ENCODE measurements at regions not wholly inside any gene's neighbourhood (a gene's known extent, or its start where the extent isn't known, plus 50 kb on each side); places are given as distances from the start of the nearest gene placed in this dataset.

GRCh38 chr5:124692950-124693349 lies 53.5 kb downstream of the ZNF608 start:
- no peak for DNase-seq

GRCh38 chr5:124692324-124692723 lies 54.1 kb downstream of the ZNF608 start:
- DNase-seq, result no peak

- DNase-seq, result no peak
Observed at GRCh38 chr5:124689653-124690052, 56.8 kb downstream of the ZNF608 start.

DNA sequence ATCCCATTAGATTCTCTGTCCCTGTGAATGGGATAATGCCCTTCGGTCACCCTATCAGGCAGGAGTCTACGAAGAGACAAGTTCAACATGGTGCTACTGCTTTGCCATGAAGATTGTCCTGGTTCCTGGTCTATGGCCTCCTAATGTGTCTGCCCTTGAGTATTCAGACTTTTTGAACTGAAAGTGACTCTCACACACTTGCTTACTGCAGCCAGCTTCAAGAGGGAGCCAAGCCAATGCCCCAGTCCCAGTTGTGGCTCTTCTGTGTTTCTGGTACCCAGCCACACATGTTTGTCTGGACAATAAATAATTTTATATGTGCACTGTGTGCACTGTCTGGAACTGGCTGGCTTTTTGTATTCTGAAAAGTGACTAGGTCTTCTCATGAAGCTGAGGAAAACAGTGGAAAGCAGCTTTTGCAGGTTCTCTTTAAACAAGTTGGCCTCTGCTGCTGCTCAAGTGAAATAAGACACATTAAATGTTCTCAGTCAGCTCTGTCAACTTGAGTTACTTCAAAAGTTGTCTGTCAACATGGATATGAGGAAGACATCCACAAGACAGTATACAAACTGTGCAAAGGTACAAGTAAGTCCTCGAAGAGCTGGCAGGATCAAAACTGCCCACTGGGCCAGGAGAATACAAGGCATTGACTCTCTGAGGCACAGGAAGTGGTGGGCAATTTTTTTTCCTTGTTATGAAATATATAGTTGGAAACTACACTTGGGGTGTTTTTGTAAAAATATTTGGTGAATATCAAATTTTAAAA lies 60.0 kb downstream of the ZNF608 start:
- DNase-seq, result no peak

GRCh38 chr5:124685404-124685930 lies 61.0 kb downstream of the ZNF608 start:
- no peak for DNase-seq

- no peak for DNase-seq
Observed at GRCh38 chr5:124683917-124684555, 62.4 kb downstream of the ZNF608 start.

DNA sequence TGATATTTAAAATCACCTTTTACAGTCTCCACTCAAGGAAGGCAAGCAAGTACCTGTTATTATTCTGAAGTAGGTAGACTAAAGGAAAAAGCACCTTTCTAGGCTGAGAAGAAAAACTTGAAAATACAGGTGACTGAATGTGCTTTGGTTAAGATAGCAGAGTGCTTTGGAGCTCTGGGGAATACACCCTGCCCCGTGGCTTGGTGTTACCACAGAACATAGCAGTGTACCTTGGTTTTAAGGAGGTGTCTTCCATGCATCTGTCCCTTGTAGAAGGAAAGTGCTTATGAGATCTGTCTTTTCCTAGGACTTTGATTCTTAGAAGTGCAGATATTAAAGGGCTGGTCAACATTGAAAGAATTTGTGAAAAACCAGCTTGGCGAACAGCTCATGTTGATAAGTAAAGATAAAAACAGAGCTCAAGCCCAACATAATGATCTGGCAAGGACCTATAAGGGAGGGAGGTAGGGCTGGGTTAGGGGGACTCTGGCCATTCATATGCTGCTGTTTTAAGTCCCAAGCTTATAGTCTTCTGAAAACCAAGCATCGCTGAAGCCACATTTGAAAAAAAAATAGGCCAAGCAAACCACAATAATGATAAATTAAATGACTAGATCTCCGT lies 66.8 kb downstream of the ZNF608 start:
- DNase-seq, result no peak

DNA sequence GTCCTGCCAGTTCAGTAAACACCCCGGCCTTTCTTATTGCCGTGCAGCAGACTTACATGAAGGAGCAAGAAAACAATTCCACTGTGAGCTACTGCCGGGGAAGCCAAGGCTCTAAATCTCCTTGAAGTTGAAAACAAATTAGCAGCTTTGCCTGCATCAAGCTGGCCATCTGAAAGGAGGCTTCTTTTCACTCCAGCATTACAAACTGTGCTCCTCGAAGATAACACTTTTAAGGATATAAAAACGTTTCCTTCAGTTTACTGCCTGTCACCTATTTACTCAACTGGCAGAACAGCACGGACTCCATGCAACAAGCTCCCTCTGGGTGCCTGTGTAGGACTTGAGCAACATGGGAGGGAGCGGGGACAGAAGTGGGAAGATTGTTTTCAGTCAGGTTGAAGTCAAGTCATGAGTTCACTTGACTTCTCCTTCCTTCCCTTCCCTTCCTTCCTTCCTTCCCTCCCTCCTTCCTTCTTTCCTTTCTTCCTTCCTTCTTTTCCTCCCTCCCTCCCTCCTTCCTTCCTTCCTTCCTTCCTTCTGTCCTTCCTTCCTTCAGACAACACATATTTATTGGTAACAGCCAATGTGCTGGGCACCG lies 67.4 kb downstream of the ZNF608 start:
- DNase-seq, result no peak

- DNase-seq, result no peak
Observed at GRCh38 chr5:124678468-124678867, 68.0 kb downstream of the ZNF608 start.

DNA sequence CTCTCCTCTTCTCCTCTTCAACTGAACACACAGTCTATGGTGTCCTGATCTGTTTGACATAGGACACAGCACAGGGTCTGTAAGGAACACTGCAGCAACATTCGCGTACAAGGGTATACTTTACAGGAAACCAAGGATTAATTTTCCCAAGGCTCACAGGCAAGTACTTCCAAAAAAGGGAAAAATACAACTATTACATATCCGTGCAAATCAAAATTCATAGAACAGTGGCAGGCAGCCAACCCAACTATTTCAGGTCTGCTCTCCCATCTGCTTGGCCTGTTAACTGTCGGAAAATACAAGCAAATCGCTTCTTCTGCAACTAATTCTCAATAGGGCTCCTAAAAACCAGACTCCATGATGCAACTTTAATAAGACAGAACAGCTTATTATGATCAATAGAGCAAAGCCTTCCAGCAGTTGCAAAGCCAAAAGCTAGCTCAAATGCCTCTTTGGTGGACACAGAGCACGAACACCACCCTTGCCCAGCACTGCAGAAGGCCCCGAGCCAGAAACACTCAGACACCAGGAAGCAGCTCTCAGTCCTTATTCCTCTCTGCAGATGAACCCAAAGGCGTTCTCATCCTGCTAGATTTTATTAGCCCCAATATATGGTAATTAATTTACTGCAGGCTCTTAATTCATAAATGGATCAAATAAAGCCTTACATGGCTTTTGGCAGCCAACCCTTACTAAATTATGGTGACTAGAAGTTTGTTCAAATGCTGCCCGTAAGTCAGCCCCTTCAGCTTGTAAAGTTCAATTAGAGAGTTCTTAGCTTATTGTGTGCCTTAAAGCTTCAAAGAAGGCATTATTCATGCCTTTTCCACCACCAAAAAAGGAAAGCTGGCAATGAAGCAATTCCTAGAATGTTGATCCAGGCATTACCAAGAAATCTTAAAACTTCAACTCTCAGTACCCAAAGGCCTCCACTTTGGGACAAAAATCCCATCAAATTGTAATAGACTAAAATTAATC lies 68.8 kb downstream of the ZNF608 start:
- DNase-seq, result no peak

DNA sequence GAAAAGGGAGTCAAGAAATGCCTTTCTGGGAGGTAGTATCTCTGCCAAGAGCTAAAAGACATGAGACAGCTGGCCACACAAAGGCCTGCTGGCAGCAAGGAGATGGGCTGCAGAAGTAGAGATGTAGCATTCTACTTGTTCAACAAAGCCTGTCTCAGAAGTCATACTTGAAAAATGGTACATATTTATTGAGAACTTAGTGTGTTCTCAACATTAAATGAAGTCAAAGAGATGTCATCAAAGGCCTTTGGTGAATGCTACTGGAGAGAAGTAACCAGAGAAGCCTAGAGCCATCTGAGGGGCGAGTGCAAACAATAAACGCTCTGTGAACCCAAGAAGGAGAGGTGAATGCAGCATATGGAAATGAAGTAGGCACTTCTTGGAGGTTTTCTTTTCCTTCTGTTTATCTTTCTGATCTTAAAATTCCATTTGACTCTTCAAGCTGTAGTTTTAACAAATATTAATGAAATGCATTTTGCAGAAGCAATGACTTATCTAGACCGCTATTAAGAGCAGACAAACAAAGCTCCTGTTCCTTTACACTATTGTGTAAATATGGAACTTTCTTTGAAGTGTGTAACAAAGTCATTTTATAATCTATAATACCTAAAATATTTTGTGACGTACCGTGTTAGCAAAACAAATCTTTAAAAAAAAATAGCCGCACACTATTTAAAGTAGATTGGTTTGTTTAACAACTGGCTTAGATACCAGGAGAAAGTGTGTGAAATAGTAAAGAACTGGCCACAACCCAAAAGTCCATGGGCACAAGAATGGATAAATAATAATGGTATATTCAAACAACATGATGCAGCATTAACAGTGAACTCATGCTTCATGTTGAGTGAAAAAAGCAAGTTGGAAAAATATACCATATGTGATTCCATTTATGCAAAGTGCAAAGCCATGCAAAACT lies 70.2 kb downstream of the ZNF608 start:
- no peak for DNase-seq

DNA sequence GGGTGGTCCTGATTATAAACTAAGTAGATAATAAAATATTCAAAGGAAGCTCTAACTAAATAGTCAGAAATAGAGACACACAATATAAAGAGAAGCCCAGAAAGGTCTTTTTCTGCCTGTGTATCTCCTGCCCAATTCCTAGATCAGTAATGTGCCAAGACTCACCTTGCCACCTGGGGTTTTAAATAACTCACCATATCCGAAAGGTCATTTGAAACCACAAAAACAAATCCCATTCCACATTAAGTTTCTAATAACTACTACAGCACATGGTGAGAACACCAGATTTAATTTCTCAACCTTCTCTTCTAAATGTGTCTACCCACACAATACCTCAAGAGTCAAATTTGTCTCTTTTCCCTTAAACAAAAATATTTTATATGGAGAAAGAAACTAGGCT lies 75.2 kb downstream of the ZNF608 start:
- no peak for DNase-seq

DNA sequence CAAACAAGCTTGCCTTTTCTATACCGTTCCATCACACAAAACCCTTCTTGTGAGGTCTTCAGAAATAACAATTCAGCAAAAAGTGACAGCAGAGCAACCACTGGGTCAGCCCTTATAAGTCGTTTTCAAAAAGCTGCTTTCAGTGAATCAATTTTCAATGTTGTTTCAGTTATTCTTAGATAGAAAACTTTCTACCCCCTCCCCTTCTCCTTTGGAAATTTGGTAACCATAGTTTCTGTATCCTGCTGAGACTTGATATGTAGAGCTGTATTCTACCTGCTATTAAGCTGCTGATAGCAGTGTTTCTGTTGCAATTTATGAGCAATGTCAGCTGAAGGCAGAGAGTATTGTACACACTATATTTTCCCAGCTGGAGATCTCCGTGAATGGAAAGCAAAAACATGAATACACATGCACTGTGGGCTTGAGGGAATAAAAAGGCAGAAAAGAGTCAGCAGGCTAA lies 75.7 kb downstream of the ZNF608 start:
- no peak for DNase-seq

DNA sequence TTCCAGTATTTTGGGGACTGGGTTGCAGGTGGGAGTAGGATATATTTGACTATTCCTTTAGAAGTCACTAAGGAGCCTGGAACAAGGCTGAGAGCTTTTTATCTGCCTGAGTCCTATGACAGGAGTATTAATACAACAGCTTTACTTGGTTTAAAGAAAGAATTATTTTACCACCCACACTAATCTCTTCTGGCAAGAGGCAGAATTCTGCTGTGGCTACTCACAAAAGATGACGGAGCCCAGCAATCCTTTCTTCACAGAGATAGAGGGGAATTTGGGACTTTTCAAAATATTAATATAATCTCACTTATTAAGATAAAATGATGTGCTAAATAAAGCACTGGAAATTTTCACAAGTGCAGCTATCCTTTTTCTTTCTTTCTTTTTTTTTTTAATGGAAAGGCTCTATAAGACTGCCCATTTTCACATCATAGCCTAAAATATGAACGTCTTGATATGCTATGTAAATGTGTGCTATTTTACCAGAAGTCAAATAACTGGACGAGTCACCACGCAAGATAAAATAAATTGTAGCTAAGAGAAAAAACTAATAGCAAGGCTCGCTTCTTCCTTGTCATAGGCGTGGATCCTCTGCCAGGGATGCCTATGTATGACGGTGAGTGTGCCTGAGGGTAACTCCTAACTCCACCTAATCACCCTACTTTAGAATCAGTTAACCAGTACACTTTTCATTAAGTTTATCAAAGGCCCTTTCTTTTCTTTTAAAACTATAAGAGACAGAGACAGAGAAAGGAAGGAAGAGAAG lies 76.3 kb downstream of the ZNF608 start:
- no peak for DNase-seq

DNA sequence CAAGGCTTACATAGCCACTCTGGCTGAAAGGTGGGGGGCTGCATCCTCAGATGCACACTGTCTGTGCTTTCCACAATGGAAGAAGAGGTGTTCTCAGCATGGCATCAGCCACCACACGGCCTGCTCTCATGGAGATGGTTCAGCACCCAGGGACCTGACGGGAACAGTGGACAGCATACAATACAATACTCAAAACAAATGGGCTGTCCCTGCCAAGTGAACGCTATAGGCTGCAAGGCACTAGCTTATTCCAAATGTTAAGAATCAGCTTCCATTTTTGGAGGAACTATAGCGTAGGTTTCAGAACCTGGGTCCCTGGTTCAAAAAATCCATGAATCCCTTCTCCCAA lies 77.2 kb downstream of the ZNF608 start:
- DNase-seq, result no peak

GRCh38 chr5:124668353-124669299 lies 77.8 kb downstream of the ZNF608 start:
- DNase-seq, result no peak

DNA sequence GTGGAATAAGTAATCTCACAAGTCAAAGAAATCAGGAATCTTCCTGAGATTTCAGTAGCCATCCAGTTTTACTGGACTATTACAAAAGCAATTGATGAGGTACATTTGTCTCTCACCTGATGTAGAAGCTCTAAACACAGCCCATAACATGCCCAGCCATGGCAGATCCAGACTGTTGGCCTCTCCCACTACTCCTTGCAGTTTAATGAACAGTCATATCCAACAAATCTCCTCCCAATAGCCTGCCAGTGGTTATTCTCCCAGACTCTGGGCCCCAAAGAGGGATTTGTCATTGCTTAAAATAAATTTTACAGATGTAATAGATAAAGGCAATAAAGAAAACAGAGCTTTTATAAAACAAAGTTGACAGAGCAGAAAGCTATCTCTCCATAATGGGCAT lies 80.8 kb downstream of the ZNF608 start:
- DNase-seq, result no peak

- DNase-seq, result no peak
Observed at GRCh38 chr5:124665035-124665434, 81.4 kb downstream of the ZNF608 start.

- DNase-seq, result no peak
Observed at GRCh38 chr5:124664287-124664686, 82.2 kb downstream of the ZNF608 start.
